ENCODE measurements at regions not wholly inside any gene's neighbourhood (a gene's known extent, or its start where the extent isn't known, plus 50 kb on each side); places are given as distances from the start of the nearest gene placed in this dataset.

GRCh38 chr18:60560071-60560470, 187.5 kb upstream of the MC4R start:
- Mint-ChIP-seq H3K4me3 (no peak overlapping the region), H3K36me3 (no peaks in the 10 kb centered on the region), H3K27me3 (no peaks in the 10 kb centered on the region), H3K27ac (no peak overlapping the region), H3K9me3 (peaks cover 0 to 14% (median 4%) of the 10 kb centered on the region in 5 donors), H3K4me1 (no peaks in the 10 kb centered on the region)
- H3K27ac ChIP-seq (ENCODE audit: low read depth, low read length), result no peak overlapping the region
- CTCF ChIA-PET, result no interaction called here
- H3K36me3 ChIP-seq (ENCODE audit: insufficient read depth, low read length), result no peaks in the 10 kb centered on the region
- no peaks in the 10 kb centered on the region for H3K9me3 ChIP-seq (ENCODE audit: low read length)
- no peak for DNase-seq
- H3K27me3 ChIP-seq (ENCODE audit: insufficient read depth, low read length, poor library complexity, severe bottlenecking), result no peaks in the 10 kb centered on the region
- H3K4me3 ChIP-seq (ENCODE audit: low read length), result no peak overlapping the region
- POLR2A ChIA-PET, result no interaction called here
- no peaks in the 10 kb centered on the region for H3K4me1 ChIP-seq (ENCODE audit: insufficient read depth, low read length)

GRCh38 chr18:60563082-60563481, 190.5 kb upstream of the MC4R start:
- no peaks in the 10 kb centered on the region for H3K36me3 Mint-ChIP-seq
- ChIA-PET POLR2A (no interaction called here), CTCF (no interaction called here)
- H3K27ac Mint-ChIP-seq, result no peak overlapping the region
- no peaks in the 10 kb centered on the region for H3K27me3 Mint-ChIP-seq
- H3K4me3 Mint-ChIP-seq, result no peak overlapping the region
- no peak for DNase-seq
- Histone ChIP-seq H3K27me3 (ENCODE audit: insufficient read depth, low read length, poor library complexity, severe bottlenecking) (no peaks in the 10 kb centered on the region), H3K4me1 (ENCODE audit: insufficient read depth, low read length) (no peaks in the 10 kb centered on the region), H3K9me3 (ENCODE audit: low read length) (no peaks in the 10 kb centered on the region), H3K4me3 (ENCODE audit: low read length) (no peak overlapping the region), H3K27ac (ENCODE audit: low read depth, low read length) (no peak overlapping the region), H3K36me3 (ENCODE audit: insufficient read depth, low read length) (no peaks in the 10 kb centered on the region)
- H3K9me3 Mint-ChIP-seq, result peaks cover 0 to 15% (median 4%) of the 10 kb centered on the region in 5 donors
- no peaks in the 10 kb centered on the region for H3K4me1 Mint-ChIP-seq

GRCh38 chr18:60568220-60568619, 195.6 kb upstream of the MC4R start:
- H3K27ac ChIP-seq (ENCODE audit: low read depth, low read length), result no peak overlapping the region
- Mint-ChIP-seq H3K4me3 (no peak overlapping the region), H3K36me3 (no peaks in the 10 kb centered on the region), H3K9me3 (peaks cover 0 to 8% (median 3%) of the 10 kb centered on the region in 5 donors), H3K4me1 (no peaks in the 10 kb centered on the region), H3K27me3 (no peaks in the 10 kb centered on the region), H3K27ac (no peak overlapping the region)
- no peaks in the 10 kb centered on the region for H3K9me3 ChIP-seq (ENCODE audit: low read length)
- ChIA-PET CTCF (no interaction called here), POLR2A (no interaction called here)
- no peaks in the 10 kb centered on the region for H3K4me1 ChIP-seq (ENCODE audit: insufficient read depth, low read length)
- DNase-seq, result no peak
- no peaks in the 10 kb centered on the region for H3K36me3 ChIP-seq (ENCODE audit: insufficient read depth, low read length)
- no peaks in the 10 kb centered on the region for H3K27me3 ChIP-seq (ENCODE audit: insufficient read depth, low read length, poor library complexity, severe bottlenecking)
- no peak overlapping the region for H3K4me3 ChIP-seq (ENCODE audit: low read length)

GRCh38 chr18:60570172-60570571, 197.6 kb upstream of the MC4R start:
- H3K4me3 Mint-ChIP-seq, result no peak overlapping the region
- H3K27me3 ChIP-seq (ENCODE audit: insufficient read depth, low read length, poor library complexity, severe bottlenecking), result no peaks in the 10 kb centered on the region
- CTCF ChIA-PET, result no interaction called here
- DNase-seq, result no peak
- H3K4me1 ChIP-seq (ENCODE audit: insufficient read depth, low read length), result no peaks in the 10 kb centered on the region
- no peaks in the 10 kb centered on the region for H3K9me3 ChIP-seq (ENCODE audit: low read length)
- POLR2A ChIA-PET, result no interaction called here
- H3K36me3 Mint-ChIP-seq, result no peaks in the 10 kb centered on the region
- H3K4me1 Mint-ChIP-seq, result no peaks in the 10 kb centered on the region
- H3K4me3 ChIP-seq (ENCODE audit: low read length), result no peak overlapping the region
- peaks cover 0 to 8% (median 5%) of the 10 kb centered on the region in 5 donors for H3K9me3 Mint-ChIP-seq
- no peak overlapping the region for H3K27ac ChIP-seq (ENCODE audit: low read depth, low read length)
- H3K27ac Mint-ChIP-seq, result no peak overlapping the region
- no peaks in the 10 kb centered on the region for H3K36me3 ChIP-seq (ENCODE audit: insufficient read depth, low read length)
- no peaks in the 10 kb centered on the region for H3K27me3 Mint-ChIP-seq

- Mint-ChIP-seq H3K9me3 (peaks cover 0 to 15% (median 12%) of the 10 kb centered on the region in 5 donors), H3K27ac (no peak overlapping the region), H3K4me1 (no peaks in the 10 kb centered on the region), H3K4me3 (no peak overlapping the region), H3K27me3 (no peaks in the 10 kb centered on the region), H3K36me3 (no peaks in the 10 kb centered on the region)
- no peak overlapping the region for H3K4me3 ChIP-seq (ENCODE audit: low read length)
- POLR2A ChIA-PET, result no interaction called here
- H3K9me3 ChIP-seq (ENCODE audit: low read length), result no peaks in the 10 kb centered on the region
- no peaks in the 10 kb centered on the region for H3K27me3 ChIP-seq (ENCODE audit: insufficient read depth, low read length, poor library complexity, severe bottlenecking)
- CTCF ChIA-PET, result no interaction called here
- no peak for DNase-seq
- no peaks in the 10 kb centered on the region for H3K4me1 ChIP-seq (ENCODE audit: insufficient read depth, low read length)
- no peaks in the 10 kb centered on the region for H3K36me3 ChIP-seq (ENCODE audit: insufficient read depth, low read length)
- H3K27ac ChIP-seq (ENCODE audit: low read depth, low read length), result no peak overlapping the region
These were observed 204.9 kb upstream of the MC4R start for GRCh38 chr18:60577457-60577856.

- Histone ChIP-seq H3K9me3 (ENCODE audit: low read length) (no peaks in the 10 kb centered on the region), H3K36me3 (ENCODE audit: insufficient read depth, low read length) (no peaks in the 10 kb centered on the region), H3K27ac (ENCODE audit: low read depth, low read length) (no peak overlapping the region), H3K27me3 (ENCODE audit: insufficient read depth, low read length, poor library complexity, severe bottlenecking) (no peaks in the 10 kb centered on the region), H3K4me3 (ENCODE audit: low read length) (no peak overlapping the region), H3K4me1 (ENCODE audit: insufficient read depth, low read length) (no peaks in the 10 kb centered on the region)
- Mint-ChIP-seq H3K27ac (no peak overlapping the region), H3K36me3 (no peaks in the 10 kb centered on the region), H3K27me3 (no peaks in the 10 kb centered on the region), H3K4me1 (no peaks in the 10 kb centered on the region), H3K9me3 (peaks cover 4 to 17% (median 12%) of the 10 kb centered on the region in 5 donors), H3K4me3 (no peak overlapping the region)
- ChIA-PET CTCF (no interaction called here), POLR2A (no interaction called here)
- DNase-seq, result no peak
These were observed 213.1 kb upstream of the MC4R start for GRCh38 chr18:60585670-60586069.

GRCh38 chr18:60593249-60593648, 220.7 kb upstream of the MC4R start:
- Histone ChIP-seq H3K4me1 (ENCODE audit: insufficient read depth, low read length) (no peaks in the 10 kb centered on the region), H3K36me3 (ENCODE audit: insufficient read depth, low read length) (no peaks in the 10 kb centered on the region), H3K9me3 (ENCODE audit: low read length) (no peaks in the 10 kb centered on the region), H3K27me3 (ENCODE audit: insufficient read depth, low read length, poor library complexity, severe bottlenecking) (no peaks in the 10 kb centered on the region), H3K27ac (ENCODE audit: low read depth, low read length) (no peak overlapping the region), H3K4me3 (ENCODE audit: low read length) (no peak overlapping the region)
- H3K27me3 Mint-ChIP-seq, result no peaks in the 10 kb centered on the region
- CTCF ChIA-PET, result no interaction called here
- no peak overlapping the region for H3K27ac Mint-ChIP-seq
- DNase-seq, result no peak
- POLR2A ChIA-PET, result no interaction called here
- no peaks in the 10 kb centered on the region for H3K4me1 Mint-ChIP-seq
- no peak overlapping the region for H3K4me3 Mint-ChIP-seq
- peaks cover 0 to 8% (median 4%) of the 10 kb centered on the region in 5 donors for H3K9me3 Mint-ChIP-seq
- H3K36me3 Mint-ChIP-seq, result no peaks in the 10 kb centered on the region

- ChIA-PET CTCF (no interaction called here), POLR2A (no interaction called here)
- Histone ChIP-seq H3K27ac (ENCODE audit: low read depth, low read length) (no peak overlapping the region), H3K4me1 (ENCODE audit: insufficient read depth, low read length) (no peaks in the 10 kb centered on the region), H3K9me3 (ENCODE audit: low read length) (no peaks in the 10 kb centered on the region), H3K27me3 (ENCODE audit: insufficient read depth, low read length, poor library complexity, severe bottlenecking) (no peaks in the 10 kb centered on the region), H3K4me3 (ENCODE audit: low read length) (no peak overlapping the region), H3K36me3 (ENCODE audit: insufficient read depth, low read length) (no peaks in the 10 kb centered on the region)
- Mint-ChIP-seq H3K4me3 (no peak overlapping the region), H3K4me1 (no peaks in the 10 kb centered on the region), H3K36me3 (no peaks in the 10 kb centered on the region), H3K9me3 (peaks cover 0 to 14% (median 3%) of the 10 kb centered on the region in 5 donors), H3K27ac (no peak overlapping the region), H3K27me3 (no peaks in the 10 kb centered on the region)
- DNase-seq, result no peak
These were observed 224.4 kb upstream of the MC4R start for GRCh38 chr18:60596928-60597327.

GRCh38 chr18:60599267-60599666, 226.7 kb upstream of the MC4R start:
- Histone ChIP-seq H3K4me3 (ENCODE audit: low read length) (no peak overlapping the region), H3K4me1 (ENCODE audit: insufficient read depth, low read length) (no peaks in the 10 kb centered on the region), H3K27ac (ENCODE audit: low read depth, low read length) (no peak overlapping the region), H3K36me3 (ENCODE audit: insufficient read depth, low read length) (no peaks in the 10 kb centered on the region), H3K9me3 (ENCODE audit: low read length) (no peaks in the 10 kb centered on the region), H3K27me3 (ENCODE audit: insufficient read depth, low read length, poor library complexity, severe bottlenecking) (no peaks in the 10 kb centered on the region)
- Mint-ChIP-seq H3K27ac (no peak overlapping the region), H3K36me3 (no peaks in the 10 kb centered on the region), H3K9me3 (peaks cover 2 to 24% (median 6%) of the 10 kb centered on the region in 5 donors), H3K4me3 (no peak overlapping the region), H3K4me1 (no peaks in the 10 kb centered on the region), H3K27me3 (no peaks in the 10 kb centered on the region)
- POLR2A ChIA-PET, result no interaction called here
- no peak for DNase-seq
- CTCF ChIA-PET, result no interaction called here
